Stimulated activated naive CD8-positive, alpha-beta T cell treated with anti-CD3 and anti-CD28 coated beads, Interleukin-15, Interleukin-2, amounts not matched to agents 100 U/mL and 50 U/mL, for 24 hours (primary cell): ENCODE measurements at regions not wholly inside any gene's neighbourhood (a gene's known extent, or its start where the extent isn't known, plus 50 kb on each side); places are given as distances from the start of the nearest gene placed in this dataset.
"Not testable (repeated sequence)": the region's sequence is repeated elsewhere in the genome, so short reads cannot be mapped to it uniquely, and the experiment has no call there.

Source experiments
- ATAC-seq: fragments of 150-1000 bp; cut with Tn5 transposase; one replicate; pipeline ENCODE4 v1.10.0; 2021
- DNase-seq: peaks from one replicate; pipeline ENCODE4 v3.0.0; 2021

GRCh38 chr16:29218649-29219048, 187.9 kb downstream of the NPIPB11 start:
- not testable (repeated sequence) for ATAC-seq, DNase-seq

- not testable (repeated sequence) for ATAC-seq, DNase-seq
Measured at GRCh38 chr16:29218171-29218570, 188.3 kb downstream of the NPIPB11 start.

GRCh38 chr16:29217752-29218126, 188.8 kb downstream of the NPIPB11 start:
- ATAC-seq, DNase-seq: not testable (repeated sequence)

- not testable (repeated sequence) for DNase-seq, ATAC-seq
Measured at GRCh38 chr16:29217104-29217751, 189.3 kb downstream of the NPIPB11 start.

- not testable (repeated sequence) for ATAC-seq, DNase-seq
Measured at GRCh38 chr16:29213770-29214169, 192.7 kb downstream of the NPIPB11 start.

GRCh38 chr16:29213251-29213650, 193.3 kb downstream of the NPIPB11 start:
- not testable (repeated sequence) for DNase-seq, ATAC-seq

GRCh38 chr16:29212084-29213027, 194.2 kb downstream of the NPIPB11 start:
- DNase-seq, ATAC-seq: not testable (repeated sequence)

- DNase-seq, ATAC-seq: not testable (repeated sequence)
Measured at GRCh38 chr16:29211456-29211855, 195.1 kb downstream of the NPIPB11 start.

GRCh38 chr16:29210299-29211150, 196.0 kb downstream of the NPIPB11 start:
- ATAC-seq, DNase-seq: not testable (repeated sequence)

GRCh38 chr16:29206120-29206519, 200.4 kb downstream of the NPIPB11 start:
- not testable (repeated sequence) for ATAC-seq, DNase-seq

- ATAC-seq, DNase-seq: not testable (repeated sequence)
Measured at GRCh38 chr16:29205151-29205550, 201.4 kb downstream of the NPIPB11 start.

GRCh38 chr16:29204806-29205135, 201.7 kb downstream of the NPIPB11 start:
- DNase-seq: no peak
- no peak for ATAC-seq

GRCh38 chr16:29203933-29204805, 202.3 kb downstream of the NPIPB11 start:
- DNase-seq, ATAC-seq: not testable (repeated sequence)

- DNase-seq, ATAC-seq: not testable (repeated sequence)
Measured at GRCh38 chr16:29203046-29203932, 203.2 kb downstream of the NPIPB11 start.

- ATAC-seq, DNase-seq: not testable (repeated sequence)
Measured at GRCh38 chr16:29202642-29203041, 203.9 kb downstream of the NPIPB11 start.

- not testable (repeated sequence) for ATAC-seq, DNase-seq
Measured at GRCh38 chr16:29202025-29202632, 204.4 kb downstream of the NPIPB11 start.

- not testable (repeated sequence) for DNase-seq, ATAC-seq
Measured at GRCh38 chr16:29201296-29202024, 205.1 kb downstream of the NPIPB11 start.

- not testable (repeated sequence) for DNase-seq, ATAC-seq
Measured at GRCh38 chr16:29200681-29201080, 205.8 kb downstream of the NPIPB11 start.
